ENCODE measurements at regions not wholly inside any gene's neighbourhood (a gene's known extent, or its start where the extent isn't known, plus 50 kb on each side); places are given as distances from the start of the nearest gene placed in this dataset.

DNA sequence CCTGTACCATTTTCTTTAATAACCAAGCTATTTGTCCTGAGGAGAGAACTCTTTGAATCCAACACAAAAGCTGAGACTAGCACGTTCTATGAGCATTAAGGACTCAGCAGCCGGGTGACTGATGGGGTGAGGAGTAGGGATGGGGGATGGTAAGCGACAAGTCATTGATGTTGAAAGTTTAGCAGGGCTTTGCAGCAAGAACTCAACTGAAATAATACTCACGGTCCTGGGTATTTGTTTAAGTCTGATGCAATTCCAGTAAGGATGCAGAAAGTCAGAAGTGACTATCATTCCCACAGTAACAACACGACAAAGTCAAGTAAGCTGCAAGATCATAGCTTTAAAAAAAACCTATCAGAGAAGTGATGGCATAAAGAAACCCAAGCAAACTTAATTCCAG lies 131.1 kb downstream of the ACTL7B start:
- TF ChIP-seq JUNB (IDR thresholded peaks at IDR 0.05; ENCODE audit: unreplicated experiment): no peak
- no peak for TF ChIP-seq CREB1 (CRISPR knock-in tag; IDR thresholded peaks at IDR 0.05; ENCODE audit: low read depth)
- TF ChIP-seq ZNF331 (CRISPR knock-in tag; IDR thresholded peaks at IDR 0.05; ENCODE audit: low read depth): no peak
- TF ChIP-seq, protein P1, sequence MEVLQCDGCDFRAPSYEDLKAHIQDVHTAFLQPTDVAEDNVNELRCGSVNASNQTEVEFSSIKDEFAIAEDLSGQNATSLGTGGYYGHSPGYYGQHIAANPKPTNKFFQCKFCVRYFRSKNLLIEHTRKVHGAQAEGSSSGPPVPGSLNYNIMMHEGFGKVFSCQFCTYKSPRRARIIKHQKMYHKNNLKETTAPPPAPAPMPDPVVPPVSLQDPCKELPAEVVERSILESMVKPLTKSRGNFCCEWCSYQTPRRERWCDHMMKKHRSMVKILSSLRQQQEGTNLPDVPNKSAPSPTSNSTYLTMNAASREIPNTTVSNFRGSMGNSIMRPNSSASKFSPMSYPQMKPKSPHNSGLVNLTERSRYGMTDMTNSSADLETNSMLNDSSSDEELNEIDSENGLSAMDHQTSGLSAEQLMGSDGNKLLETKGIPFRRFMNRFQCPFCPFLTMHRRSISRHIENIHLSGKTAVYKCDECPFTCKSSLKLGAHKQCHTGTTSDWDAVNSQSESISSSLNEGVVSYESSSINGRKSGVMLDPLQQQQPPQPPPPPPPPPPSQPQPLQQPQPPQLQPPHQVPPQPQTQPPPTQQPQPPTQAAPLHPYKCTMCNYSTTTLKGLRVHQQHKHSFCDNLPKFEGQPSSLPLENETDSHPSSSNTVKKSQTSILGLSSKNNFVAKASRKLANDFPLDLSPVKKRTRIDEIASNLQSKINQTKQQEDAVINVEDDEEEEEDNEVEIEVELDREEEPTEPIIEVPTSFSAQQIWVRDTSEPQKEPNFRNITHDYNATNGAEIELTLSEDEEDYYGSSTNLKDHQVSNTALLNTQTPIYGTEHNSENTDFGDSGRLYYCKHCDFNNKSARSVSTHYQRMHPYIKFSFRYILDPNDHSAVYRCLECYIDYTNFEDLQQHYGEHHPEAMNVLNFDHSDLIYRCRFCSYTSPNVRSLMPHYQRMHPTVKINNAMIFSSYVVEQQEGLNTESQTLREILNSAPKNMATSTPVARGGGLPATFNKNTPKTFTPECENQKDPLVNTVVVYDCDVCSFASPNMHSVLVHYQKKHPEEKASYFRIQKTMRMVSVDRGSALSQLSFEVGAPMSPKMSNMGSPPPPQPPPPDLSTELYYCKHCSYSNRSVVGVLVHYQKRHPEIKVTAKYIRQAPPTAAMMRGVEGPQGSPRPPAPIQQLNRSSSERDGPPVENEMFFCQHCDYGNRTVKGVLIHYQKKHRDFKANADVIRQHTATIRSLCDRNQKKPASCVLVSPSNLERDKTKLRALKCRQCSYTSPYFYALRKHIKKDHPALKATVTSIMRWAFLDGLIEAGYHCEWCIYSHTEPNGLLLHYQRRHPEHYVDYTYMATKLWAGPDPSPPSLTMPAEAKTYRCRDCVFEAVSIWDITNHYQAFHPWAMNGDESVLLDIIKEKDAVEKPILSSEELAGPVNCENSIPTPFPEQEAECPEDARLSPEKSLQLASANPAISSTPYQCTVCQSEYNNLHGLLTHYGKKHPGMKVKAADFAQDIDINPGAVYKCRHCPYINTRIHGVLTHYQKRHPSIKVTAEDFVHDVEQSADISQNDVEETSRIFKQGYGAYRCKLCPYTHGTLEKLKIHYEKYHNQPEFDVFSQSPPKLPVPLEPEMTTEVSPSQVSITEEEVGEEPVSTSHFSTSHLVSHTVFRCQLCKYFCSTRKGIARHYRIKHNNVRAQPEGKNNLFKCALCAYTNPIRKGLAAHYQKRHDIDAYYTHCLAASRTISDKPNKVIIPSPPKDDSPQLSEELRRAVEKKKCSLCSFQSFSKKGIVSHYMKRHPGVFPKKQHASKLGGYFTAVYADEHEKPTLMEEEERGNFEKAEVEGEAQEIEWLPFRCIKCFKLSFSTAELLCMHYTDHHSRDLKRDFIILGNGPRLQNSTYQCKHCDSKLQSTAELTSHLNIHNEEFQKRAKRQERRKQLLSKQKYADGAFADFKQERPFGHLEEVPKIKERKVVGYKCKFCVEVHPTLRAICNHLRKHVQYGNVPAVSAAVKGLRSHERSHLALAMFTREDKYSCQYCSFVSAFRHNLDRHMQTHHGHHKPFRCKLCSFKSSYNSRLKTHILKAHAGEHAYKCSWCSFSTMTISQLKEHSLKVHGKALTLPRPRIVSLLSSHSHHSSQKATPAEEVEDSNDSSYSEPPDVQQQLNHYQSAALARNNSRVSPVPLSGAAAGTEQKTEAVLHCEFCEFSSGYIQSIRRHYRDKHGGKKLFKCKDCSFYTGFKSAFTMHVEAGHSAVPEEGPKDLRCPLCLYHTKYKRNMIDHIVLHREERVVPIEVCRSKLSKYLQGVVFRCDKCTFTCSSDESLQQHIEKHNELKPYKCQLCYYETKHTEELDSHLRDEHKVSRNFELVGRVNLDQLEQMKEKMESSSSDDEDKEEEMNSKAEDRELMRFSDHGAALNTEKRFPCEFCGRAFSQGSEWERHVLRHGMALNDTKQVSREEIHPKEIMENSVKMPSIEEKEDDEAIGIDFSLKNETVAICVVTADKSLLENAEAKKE (CRISPR knock-in tag; IDR thresholded peaks at IDR 0.05): no peak
- TF ChIP-seq, protein P2, sequence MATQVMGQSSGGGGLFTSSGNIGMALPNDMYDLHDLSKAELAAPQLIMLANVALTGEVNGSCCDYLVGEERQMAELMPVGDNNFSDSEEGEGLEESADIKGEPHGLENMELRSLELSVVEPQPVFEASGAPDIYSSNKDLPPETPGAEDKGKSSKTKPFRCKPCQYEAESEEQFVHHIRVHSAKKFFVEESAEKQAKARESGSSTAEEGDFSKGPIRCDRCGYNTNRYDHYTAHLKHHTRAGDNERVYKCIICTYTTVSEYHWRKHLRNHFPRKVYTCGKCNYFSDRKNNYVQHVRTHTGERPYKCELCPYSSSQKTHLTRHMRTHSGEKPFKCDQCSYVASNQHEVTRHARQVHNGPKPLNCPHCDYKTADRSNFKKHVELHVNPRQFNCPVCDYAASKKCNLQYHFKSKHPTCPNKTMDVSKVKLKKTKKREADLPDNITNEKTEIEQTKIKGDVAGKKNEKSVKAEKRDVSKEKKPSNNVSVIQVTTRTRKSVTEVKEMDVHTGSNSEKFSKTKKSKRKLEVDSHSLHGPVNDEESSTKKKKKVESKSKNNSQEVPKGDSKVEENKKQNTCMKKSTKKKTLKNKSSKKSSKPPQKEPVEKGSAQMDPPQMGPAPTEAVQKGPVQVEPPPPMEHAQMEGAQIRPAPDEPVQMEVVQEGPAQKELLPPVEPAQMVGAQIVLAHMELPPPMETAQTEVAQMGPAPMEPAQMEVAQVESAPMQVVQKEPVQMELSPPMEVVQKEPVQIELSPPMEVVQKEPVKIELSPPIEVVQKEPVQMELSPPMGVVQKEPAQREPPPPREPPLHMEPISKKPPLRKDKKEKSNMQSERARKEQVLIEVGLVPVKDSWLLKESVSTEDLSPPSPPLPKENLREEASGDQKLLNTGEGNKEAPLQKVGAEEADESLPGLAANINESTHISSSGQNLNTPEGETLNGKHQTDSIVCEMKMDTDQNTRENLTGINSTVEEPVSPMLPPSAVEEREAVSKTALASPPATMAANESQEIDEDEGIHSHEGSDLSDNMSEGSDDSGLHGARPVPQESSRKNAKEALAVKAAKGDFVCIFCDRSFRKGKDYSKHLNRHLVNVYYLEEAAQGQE (IDR thresholded peaks at IDR 0.05; ENCODE audit: unreplicated experiment): no peak
- no peak for TF ChIP-seq EZH2 (IDR thresholded peaks at IDR 0.05; ENCODE audit: low read depth, unreplicated experiment)
- TF ChIP-seq NANOG (IDR thresholded peaks at IDR 0.05; ENCODE audit: borderline replicate concordance): no peak
- TF ChIP-seq, protein P3, sequence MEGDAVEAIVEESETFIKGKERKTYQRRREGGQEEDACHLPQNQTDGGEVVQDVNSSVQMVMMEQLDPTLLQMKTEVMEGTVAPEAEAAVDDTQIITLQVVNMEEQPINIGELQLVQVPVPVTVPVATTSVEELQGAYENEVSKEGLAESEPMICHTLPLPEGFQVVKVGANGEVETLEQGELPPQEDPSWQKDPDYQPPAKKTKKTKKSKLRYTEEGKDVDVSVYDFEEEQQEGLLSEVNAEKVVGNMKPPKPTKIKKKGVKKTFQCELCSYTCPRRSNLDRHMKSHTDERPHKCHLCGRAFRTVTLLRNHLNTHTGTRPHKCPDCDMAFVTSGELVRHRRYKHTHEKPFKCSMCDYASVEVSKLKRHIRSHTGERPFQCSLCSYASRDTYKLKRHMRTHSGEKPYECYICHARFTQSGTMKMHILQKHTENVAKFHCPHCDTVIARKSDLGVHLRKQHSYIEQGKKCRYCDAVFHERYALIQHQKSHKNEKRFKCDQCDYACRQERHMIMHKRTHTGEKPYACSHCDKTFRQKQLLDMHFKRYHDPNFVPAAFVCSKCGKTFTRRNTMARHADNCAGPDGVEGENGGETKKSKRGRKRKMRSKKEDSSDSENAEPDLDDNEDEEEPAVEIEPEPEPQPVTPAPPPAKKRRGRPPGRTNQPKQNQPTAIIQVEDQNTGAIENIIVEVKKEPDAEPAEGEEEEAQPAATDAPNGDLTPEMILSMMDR (conservative IDR thresholded peaks at IDR 0.05; ENCODE audit: low read depth in 2 of 2): no peak
- TF ChIP-seq EZH2phosphoT487 (IDR thresholded peaks at IDR 0.05; ENCODE audit: unreplicated experiment): no peak
- TF ChIP-seq ZNF114 (CRISPR knock-in tag; IDR thresholded peaks at IDR 0.05): no peak
- TF ChIP-seq, protein P4, sequence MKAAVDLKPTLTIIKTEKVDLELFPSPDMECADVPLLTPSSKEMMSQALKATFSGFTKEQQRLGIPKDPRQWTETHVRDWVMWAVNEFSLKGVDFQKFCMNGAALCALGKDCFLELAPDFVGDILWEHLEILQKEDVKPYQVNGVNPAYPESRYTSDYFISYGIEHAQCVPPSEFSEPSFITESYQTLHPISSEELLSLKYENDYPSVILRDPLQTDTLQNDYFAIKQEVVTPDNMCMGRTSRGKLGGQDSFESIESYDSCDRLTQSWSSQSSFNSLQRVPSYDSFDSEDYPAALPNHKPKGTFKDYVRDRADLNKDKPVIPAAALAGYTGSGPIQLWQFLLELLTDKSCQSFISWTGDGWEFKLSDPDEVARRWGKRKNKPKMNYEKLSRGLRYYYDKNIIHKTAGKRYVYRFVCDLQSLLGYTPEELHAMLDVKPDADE (IDR thresholded peaks at IDR 0.05): no peak
- no peak for TF ChIP-seq POLR2AphosphoS5 (IDR thresholded peaks at IDR 0.05; ENCODE audit: low read depth)
- no peak for TF ChIP-seq STAT1 (IDR thresholded peaks at IDR 0.05; ENCODE audit: unreplicated experiment)
- Histone ChIP-seq H3K27me3 (ENCODE audit: insufficient read depth) (no peaks in the 10 kb centered on the region), H4K20me1 (replicated peaks; ENCODE audit: insufficient read depth) (no peaks in the 10 kb centered on the region), H3K36me3 (ENCODE audit: insufficient read depth) (no peaks in the 10 kb centered on the region), H3K79me2 (replicated peaks; ENCODE audit: insufficient read depth) (no peaks in the 10 kb centered on the region), H3K4me2 (no peak overlapping the region), H3K4me3 (no peak overlapping the region), H2AFZ (peak overlapping the region; percentile 18; the same call in 1 of the 2 replicates), H3K4me1 (ENCODE audit: insufficient read depth) (no peaks in the 10 kb centered on the region), H3K9me2 (ENCODE audit: insufficient read depth) (peaks cover 8% of the 10 kb centered on the region; the same call in 1 of the 2 replicates), H3K27ac (ENCODE audit: low read depth) (no peak overlapping the region), H3F3A (replicated peaks; ENCODE audit: low read depth) (no peaks in the 10 kb centered on the region)
- H3K4me3 Mint-ChIP-seq: no peak overlapping the region
- DNase-seq (ENCODE audit: low spot score) (no peak), ATAC-seq (no peak)
- H3K27ac Mint-ChIP-seq: peak overlapping the region; percentile 19; the same call in 1 of the 2 replicates
- peaks cover 5% of the 10 kb centered on the region; the same call in 1 of the 3 replicates for H3K4me1 Mint-ChIP-seq
- H3K9me3 Mint-ChIP-seq: no peaks in the 10 kb centered on the region
- H3K27me3 Mint-ChIP-seq (ENCODE audit: insufficient read depth, low read depth, poor library complexity): no peaks in the 10 kb centered on the region
- no peaks in the 10 kb centered on the region for H3K36me3 Mint-ChIP-seq (ENCODE audit: low read depth)

All from GM23338 (cell line).